GM23338 (cell line): ENCODE measurements at regions not wholly inside any gene's neighbourhood (a gene's known extent, or its start where the extent isn't known, plus 50 kb on each side); places are given as distances from the start of the nearest gene placed in this dataset.

Experiments
- ATAC-seq: fragments of 200-7000 bp; cut with Tn5 transposase; 3 replicates; pipeline ENCODE4 v1.9.1; 2020
- DNase-seq: peaks from one replicate; pipeline ENCODE4 v3.0.0-alpha.2; 2015; ENCODE audit warnings: low spot score
- H2AFZ ChIP-seq: fragments of 200-600 bp; sonication (generic); 2 replicates; pipeline ENCODE4 v1.8.0; 2016; ENCODE audit warnings: antibody characterized with exemption, mild to moderate bottlenecking, moderate library complexity
- H3F3A ChIP-seq: fragments of 200-600 bp; sonication (generic); replicated peaks from 2 replicates; pipeline ENCODE4 v1.8.0; 2017; ENCODE audit warnings: antibody characterized with exemption, mixed run types, low read depth
- H3K27ac ChIP-seq: fragments of 200-600 bp; sonication (generic); 2 replicates; pipeline ENCODE4 v1.6.1; 2016; ENCODE audit warnings: low read depth
- H3K27me3 ChIP-seq: fragments of 200-600 bp; sonication (generic); 2 replicates; pipeline ENCODE4 v1.8.0; 2016; ENCODE audit warnings: mild to moderate bottlenecking, mixed run types, moderate library complexity; ENCODE audit not compliant: insufficient read depth
- H3K36me3 ChIP-seq: fragments of 200-600 bp; sonication (generic); 2 replicates; pipeline ENCODE4 v1.8.0; 2016; ENCODE audit warnings: mild to moderate bottlenecking; ENCODE audit not compliant: insufficient read depth
- H3K4me1 ChIP-seq: fragments of 200-600 bp; sonication (generic); 2 replicates; pipeline ENCODE4 v1.8.0; 2016; ENCODE audit warnings: mild to moderate bottlenecking, moderate library complexity; ENCODE audit not compliant: insufficient read depth
- H3K4me2 ChIP-seq: fragments of 200-600 bp; sonication (generic); 2 replicates; pipeline ENCODE4 v1.7.1; 2017; ENCODE audit warnings: mixed run types
- H3K4me3 ChIP-seq: fragments of 200-600 bp; sonication (generic); 2 replicates; pipeline ENCODE4 v1.6.1; 2016; ENCODE audit warnings: mixed run types
- H3K79me2 ChIP-seq: fragments of 200-600 bp; sonication (generic); replicated peaks from 2 replicates; pipeline ENCODE4 v1.8.0; 2017; ENCODE audit warnings: mild to moderate bottlenecking; ENCODE audit not compliant: insufficient read depth
- H3K9me2 ChIP-seq: fragments of 200-600 bp; sonication (generic); 2 replicates; pipeline ENCODE4 v1.8.0; 2017; ENCODE audit not compliant: insufficient read depth
- H4K20me1 ChIP-seq: fragments of 200-600 bp; sonication (generic); replicated peaks from 2 replicates; pipeline ENCODE4 v1.8.0; 2017; ENCODE audit warnings: mild to moderate bottlenecking; ENCODE audit not compliant: insufficient read depth
- H3K27ac Mint-ChIP-seq: 2 replicates; pipeline ENCODE4 v1.8.0; 2020; ENCODE audit warnings: inconsistent platforms, mild to moderate bottlenecking, moderate library complexity, mixed read lengths
- H3K27me3 Mint-ChIP-seq: 3 replicates; pipeline ENCODE4 v1.8.0; 2022; ENCODE audit warnings: low read depth, mild to moderate bottlenecking, moderate library complexity, mixed read lengths, inconsistent platforms; ENCODE audit not compliant: insufficient read depth, poor library complexity
- H3K36me3 Mint-ChIP-seq: 3 replicates; pipeline ENCODE4 v1.8.0; 2021; ENCODE audit warnings: low read depth, mild to moderate bottlenecking, inconsistent platforms, moderate library complexity, mixed read lengths
- H3K4me1 Mint-ChIP-seq: 3 replicates; pipeline ENCODE4 v1.8.0; 2020; ENCODE audit warnings: mild to moderate bottlenecking, inconsistent platforms, mixed read lengths
- H3K4me3 Mint-ChIP-seq: 3 replicates; pipeline ENCODE4 v1.8.0; 2021; ENCODE audit warnings: moderate library complexity, mild to moderate bottlenecking, inconsistent platforms, mixed read lengths
- H3K9me3 Mint-ChIP-seq: 3 replicates; pipeline ENCODE4 v1.8.0; 2020; ENCODE audit warnings: moderate library complexity, mild to moderate bottlenecking, inconsistent platforms, mixed read lengths
- CREB1 ChIP-seq: fragments of 250-450 bp; sonication (Bioruptor Pico); IDR thresholded peaks from 2 replicates; pipeline ENCODE4 v1.5.0; 2020; ENCODE audit warnings: low read depth, mild to moderate bottlenecking, moderate library complexity
- CTCF ChIP-seq, 2 experiments: fragments of 200-600 bp in 1 of 2; sonication (generic) in 1 of 2; conservative IDR thresholded peaks; 2 replicates each; pipeline versions ENCODE4 v1.5.1 to v1.6.1; 2016 to 2017; ENCODE audit warnings: antibody characterized with exemption in 2 of 2, low read depth in 2 of 2, mild to moderate bottlenecking in 2 of 2, moderate library complexity in 1 of 2
- ETS1 ChIP-seq: IDR thresholded peaks from 2 replicates; pipeline ENCODE4 v1.6.1; 2016; ENCODE audit warnings: antibody characterized with exemption
- EZH2 ChIP-seq: fragments of 200-600 bp; sonication (generic); IDR thresholded peaks from one replicate; pipeline ENCODE4 v1.8.0; 2017; ENCODE audit warnings: antibody characterized with exemption, mild to moderate bottlenecking, low read depth; ENCODE audit not compliant: unreplicated experiment
- EZH2phosphoT487 ChIP-seq: fragments of 200-600 bp; sonication (generic); IDR thresholded peaks from one replicate; pipeline ENCODE4 v1.8.1; 2018; ENCODE audit warnings: antibody characterized with exemption; ENCODE audit not compliant: unreplicated experiment
- JUNB ChIP-seq: IDR thresholded peaks from one replicate; pipeline ENCODE4 v1.6.1; 2016; ENCODE audit warnings: antibody characterized with exemption; ENCODE audit not compliant: unreplicated experiment
- NANOG ChIP-seq: IDR thresholded peaks from 2 replicates; pipeline ENCODE4 v1.6.1; 2016; ENCODE audit warnings: antibody characterized with exemption, borderline replicate concordance
- POLR2AphosphoS5 ChIP-seq: IDR thresholded peaks from 2 replicates; pipeline ENCODE4 v1.6.1; 2016; ENCODE audit warnings: antibody characterized with exemption, low read depth
- STAT1 ChIP-seq: IDR thresholded peaks from one replicate; pipeline ENCODE4 v1.6.1; 2016; ENCODE audit warnings: antibody characterized with exemption; ENCODE audit not compliant: unreplicated experiment
- ZNF114 ChIP-seq: fragments of 250-450 bp; sonication (Bioruptor Pico); IDR thresholded peaks from 2 replicates; pipeline ENCODE4 v1.5.0; 2020; ENCODE audit warnings: mild to moderate bottlenecking, moderate library complexity
- ZNF331 ChIP-seq: fragments of 250-450 bp; sonication (Bioruptor Pico); IDR thresholded peaks from 2 replicates; pipeline ENCODE4 v1.5.0; 2020; ENCODE audit warnings: low read depth, mild to moderate bottlenecking, moderate library complexity
- ZNF462 ChIP-seq: fragments of 250-450 bp; sonication (Bioruptor Pico); IDR thresholded peaks from 2 replicates; pipeline ENCODE4 v1.5.0; 2020; ENCODE audit warnings: mild to moderate bottlenecking, moderate library complexity
- TF ChIP-seq, protein P1 (sequence below): IDR thresholded peaks from one replicate; pipeline ENCODE4 v1.6.1; 2018; ENCODE audit warnings: antibody characterized with exemption; ENCODE audit not compliant: unreplicated experiment

DNA sequence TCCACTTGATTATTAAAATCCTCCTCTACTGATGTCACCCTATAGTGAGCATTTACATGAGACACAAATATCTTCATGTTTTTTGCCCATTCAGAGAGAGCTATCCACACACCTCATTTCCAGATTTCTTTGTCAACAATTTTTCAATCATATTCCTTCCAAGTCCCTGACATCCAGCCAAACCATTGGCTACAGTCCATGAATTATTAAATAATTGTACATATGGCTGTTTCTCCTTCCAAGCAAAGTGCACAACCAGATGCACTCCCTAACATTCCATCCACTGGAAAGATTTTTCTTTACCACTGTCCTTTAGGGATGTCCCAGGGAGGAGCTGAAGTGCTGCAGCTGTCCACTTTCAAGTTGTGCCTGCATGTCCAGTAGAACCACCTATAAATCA, 328.0 kb upstream of the MDFIC2 start:
- no peak for DNase-seq

More for the DNA sequence above, 328.0 kb upstream of the MDFIC2 start:
- Mint-ChIP-seq H3K27ac (no peak overlapping the region), H3K27me3 (no peaks in the 10 kb centered on the region), H3K9me3 (peaks cover 4% of the 10 kb centered on the region; the same call in 1 of the 3 replicates), H3K4me3 (no peak overlapping the region), H3K4me1 (no peaks in the 10 kb centered on the region), H3K36me3 (no peaks in the 10 kb centered on the region)
- no peak for ATAC-seq
- H3K27ac ChIP-seq, result no peak overlapping the region
- no peaks in the 10 kb centered on the region for H3K27me3 ChIP-seq
- peaks cover 8% of the 10 kb centered on the region; the same call in 1 of the 2 replicates for H3K9me2 ChIP-seq
- TF ChIP-seq CREB1 (no peak), JUNB (no peak), ZNF462 (CRISPR knock-in tag) (no peak), ETS1 (no peak), EZH2 (no peak), NANOG (no peak), EZH2phosphoT487 (no peak), POLR2AphosphoS5 (no peak), ZNF114 (no peak), ZNF331 (CRISPR knock-in tag) (no peak), STAT1 (no peak), CTCF (conservative IDR thresholded peaks at IDR 0.05; ENCODE audit: low read depth in 2 of 2) (no peak)
- TF ChIP-seq, protein P1, sequence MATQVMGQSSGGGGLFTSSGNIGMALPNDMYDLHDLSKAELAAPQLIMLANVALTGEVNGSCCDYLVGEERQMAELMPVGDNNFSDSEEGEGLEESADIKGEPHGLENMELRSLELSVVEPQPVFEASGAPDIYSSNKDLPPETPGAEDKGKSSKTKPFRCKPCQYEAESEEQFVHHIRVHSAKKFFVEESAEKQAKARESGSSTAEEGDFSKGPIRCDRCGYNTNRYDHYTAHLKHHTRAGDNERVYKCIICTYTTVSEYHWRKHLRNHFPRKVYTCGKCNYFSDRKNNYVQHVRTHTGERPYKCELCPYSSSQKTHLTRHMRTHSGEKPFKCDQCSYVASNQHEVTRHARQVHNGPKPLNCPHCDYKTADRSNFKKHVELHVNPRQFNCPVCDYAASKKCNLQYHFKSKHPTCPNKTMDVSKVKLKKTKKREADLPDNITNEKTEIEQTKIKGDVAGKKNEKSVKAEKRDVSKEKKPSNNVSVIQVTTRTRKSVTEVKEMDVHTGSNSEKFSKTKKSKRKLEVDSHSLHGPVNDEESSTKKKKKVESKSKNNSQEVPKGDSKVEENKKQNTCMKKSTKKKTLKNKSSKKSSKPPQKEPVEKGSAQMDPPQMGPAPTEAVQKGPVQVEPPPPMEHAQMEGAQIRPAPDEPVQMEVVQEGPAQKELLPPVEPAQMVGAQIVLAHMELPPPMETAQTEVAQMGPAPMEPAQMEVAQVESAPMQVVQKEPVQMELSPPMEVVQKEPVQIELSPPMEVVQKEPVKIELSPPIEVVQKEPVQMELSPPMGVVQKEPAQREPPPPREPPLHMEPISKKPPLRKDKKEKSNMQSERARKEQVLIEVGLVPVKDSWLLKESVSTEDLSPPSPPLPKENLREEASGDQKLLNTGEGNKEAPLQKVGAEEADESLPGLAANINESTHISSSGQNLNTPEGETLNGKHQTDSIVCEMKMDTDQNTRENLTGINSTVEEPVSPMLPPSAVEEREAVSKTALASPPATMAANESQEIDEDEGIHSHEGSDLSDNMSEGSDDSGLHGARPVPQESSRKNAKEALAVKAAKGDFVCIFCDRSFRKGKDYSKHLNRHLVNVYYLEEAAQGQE, result no peak
- no peak overlapping the region for H3K4me2 ChIP-seq
- H3K4me3 ChIP-seq, result no peak overlapping the region
- H3K79me2 ChIP-seq, result no peaks in the 10 kb centered on the region
- H3K36me3 ChIP-seq, result no peaks in the 10 kb centered on the region
- no peaks in the 10 kb centered on the region for H3K4me1 ChIP-seq
- no peaks in the 10 kb centered on the region for H4K20me1 ChIP-seq
- H3F3A ChIP-seq, result no peaks in the 10 kb centered on the region
- H2AFZ ChIP-seq, result no peak overlapping the region
